RWPE2 (cell line): ENCODE measurements at regions not wholly inside any gene's neighbourhood (a gene's known extent, or its start where the extent isn't known, plus 50 kb on each side); places are given as distances from the start of the nearest gene placed in this dataset.

Source experiments
- ATAC-seq: fragments of 200-7000 bp; cut with Tn5 transposase; 3 replicates; pipeline ENCODE4 v1.9.1; 2021; ENCODE audit warnings: low read depth
- DNase-seq: peaks from one replicate; pipeline ENCODE4 v3.0.0-alpha.2; 2020; ENCODE audit warnings: low spot score
- H3K27ac ChIP-seq: fragments of 450-650 bp; 2 replicates; pipeline ENCODE4 v1.5.1; 2017; ENCODE audit warnings: mild to moderate bottlenecking; ENCODE audit not compliant: poor library complexity, severe bottlenecking
- H3K27me3 ChIP-seq: fragments of 250-450 bp; sonication (Bioruptor Pico); 2 replicates; pipeline ENCODE4 v1.5.1; 2021; ENCODE audit warnings: mild to moderate bottlenecking, moderate library complexity; ENCODE audit not compliant: insufficient read depth, poor library complexity, severe bottlenecking
- H3K36me3 ChIP-seq: fragments of 250-450 bp; sonication (Bioruptor Pico); 2 replicates; pipeline ENCODE4 v1.5.1; 2020; ENCODE audit warnings: low read depth, mild to moderate bottlenecking, moderate library complexity
- H3K4me1 ChIP-seq: fragments of 250-450 bp; sonication (Bioruptor Pico); 2 replicates; pipeline ENCODE4 v1.5.1; 2021; ENCODE audit warnings: mild to moderate bottlenecking, moderate library complexity; ENCODE audit not compliant: insufficient read depth, poor library complexity, severe bottlenecking
- H3K4me3 ChIP-seq: fragments of 250-450 bp; sonication (Bioruptor Pico); 2 replicates; pipeline ENCODE4 v1.5.1; 2021; ENCODE audit warnings: mild to moderate bottlenecking, moderate library complexity; ENCODE audit not compliant: severe bottlenecking
- H3K9me3 ChIP-seq: fragments of 250-450 bp; sonication (Bioruptor Pico); 2 replicates; pipeline ENCODE4 v1.5.1; 2021; ENCODE audit warnings: mild to moderate bottlenecking, moderate library complexity; ENCODE audit not compliant: severe bottlenecking
- TF ChIP-seq, protein P1 (sequence below): fragments of 450-650 bp; IDR thresholded peaks from one replicate; pipeline ENCODE4 v1.5.1; 2017; ENCODE audit warnings: mild to moderate bottlenecking, moderate library complexity; ENCODE audit not compliant: poor library complexity, severe bottlenecking

DNA sequence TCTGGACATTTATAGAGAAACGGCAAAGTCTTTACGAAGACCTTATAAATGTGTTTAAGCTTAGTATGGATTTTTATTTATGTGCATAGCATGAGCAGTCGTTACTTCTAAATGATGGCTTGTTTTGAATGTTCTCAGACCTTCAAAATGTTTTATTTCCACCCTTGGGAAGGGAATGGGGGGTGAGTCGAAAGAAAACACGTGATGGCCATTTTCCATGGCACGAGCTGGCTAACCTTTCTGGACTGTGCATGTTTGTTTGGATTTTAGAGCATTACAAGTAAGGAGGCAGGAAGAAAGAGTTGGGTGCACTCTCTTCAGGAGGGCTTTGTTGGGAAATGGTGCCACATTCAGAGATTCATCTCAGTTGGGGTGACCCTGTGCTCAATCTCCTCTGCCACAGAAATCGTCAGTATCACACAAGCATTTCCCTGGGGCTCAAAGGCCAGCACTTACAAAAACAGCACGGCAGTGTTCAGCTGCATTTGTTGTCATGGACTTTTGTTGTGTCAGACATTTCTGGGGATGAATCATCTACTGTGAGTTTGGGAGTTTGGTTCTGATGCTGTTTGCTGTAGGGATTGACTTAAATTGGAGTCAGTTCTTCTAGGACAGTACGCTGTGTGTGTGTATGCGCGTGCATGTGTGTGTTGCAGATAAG lies 52.3 kb upstream of the ADAMTS9 start:
- Histone ChIP-seq H3K27me3 (no peaks in the 10 kb centered on the region), H3K9me3 (no peaks in the 10 kb centered on the region), H3K27ac (no peak overlapping the region), H3K36me3 (no peaks in the 10 kb centered on the region), H3K4me1 (no peaks in the 10 kb centered on the region), H3K4me3 (no peak overlapping the region)
- no peak for ATAC-seq
- DNase-seq = no peak
- TF ChIP-seq, protein P1, sequence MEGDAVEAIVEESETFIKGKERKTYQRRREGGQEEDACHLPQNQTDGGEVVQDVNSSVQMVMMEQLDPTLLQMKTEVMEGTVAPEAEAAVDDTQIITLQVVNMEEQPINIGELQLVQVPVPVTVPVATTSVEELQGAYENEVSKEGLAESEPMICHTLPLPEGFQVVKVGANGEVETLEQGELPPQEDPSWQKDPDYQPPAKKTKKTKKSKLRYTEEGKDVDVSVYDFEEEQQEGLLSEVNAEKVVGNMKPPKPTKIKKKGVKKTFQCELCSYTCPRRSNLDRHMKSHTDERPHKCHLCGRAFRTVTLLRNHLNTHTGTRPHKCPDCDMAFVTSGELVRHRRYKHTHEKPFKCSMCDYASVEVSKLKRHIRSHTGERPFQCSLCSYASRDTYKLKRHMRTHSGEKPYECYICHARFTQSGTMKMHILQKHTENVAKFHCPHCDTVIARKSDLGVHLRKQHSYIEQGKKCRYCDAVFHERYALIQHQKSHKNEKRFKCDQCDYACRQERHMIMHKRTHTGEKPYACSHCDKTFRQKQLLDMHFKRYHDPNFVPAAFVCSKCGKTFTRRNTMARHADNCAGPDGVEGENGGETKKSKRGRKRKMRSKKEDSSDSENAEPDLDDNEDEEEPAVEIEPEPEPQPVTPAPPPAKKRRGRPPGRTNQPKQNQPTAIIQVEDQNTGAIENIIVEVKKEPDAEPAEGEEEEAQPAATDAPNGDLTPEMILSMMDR = no peak
